IgD-negative memory B cell (primary cell): ENCODE measurements at regions not wholly inside any gene's neighbourhood (a gene's known extent, or its start where the extent isn't known, plus 50 kb on each side); places are given as distances from the start of the nearest gene placed in this dataset.
A peak's percentile ranks its signal among the peaks of the same experiment; 100 is the strongest.
"Not testable (repeated sequence)": the region's sequence is repeated elsewhere in the genome, so short reads cannot be mapped to it uniquely, and the experiment has no call there.

Source experiments
- H3K27ac Mint-ChIP-seq, 3 donors: one replicate each; pipeline ENCODE4 v1.8.0; 2020 to 2022; ENCODE audit warnings: mild to moderate bottlenecking in 3 of 3, mixed read lengths in 3 of 3, moderate library complexity in 1 of 3
- H3K27me3 Mint-ChIP-seq: one replicate; pipeline ENCODE4 v1.8.0; 2021; ENCODE audit warnings: mixed read lengths
- H3K36me3 Mint-ChIP-seq: one replicate; pipeline ENCODE4 v1.8.0; 2020; ENCODE audit warnings: mild to moderate bottlenecking, mixed read lengths
- H3K4me1 Mint-ChIP-seq, 3 donors: one replicate each; pipeline ENCODE4 v1.8.0; 2020 to 2022; ENCODE audit warnings: mixed read lengths in 3 of 3, mild to moderate bottlenecking in 1 of 3
- H3K4me3 Mint-ChIP-seq, 4 donors: one replicate each; pipeline ENCODE4 v1.8.0; 2020 to 2022; ENCODE audit warnings: mild to moderate bottlenecking in 4 of 4, mixed read lengths in 4 of 4, moderate library complexity in 3 of 4
- H3K9me3 Mint-ChIP-seq, 3 donors: one replicate each; pipeline ENCODE4 v1.8.0; 2020 to 2021; ENCODE audit warnings: mixed read lengths in 3 of 3, mild to moderate bottlenecking in 1 of 3

- H3K9me3 Mint-ChIP-seq, result peaks cover 0 to 7% (median 6%) of the 10 kb centered on the region in 3 donors
- H3K27ac Mint-ChIP-seq, result no peak overlapping the region
- peaks cover 7% of the 10 kb centered on the region for H3K27me3 Mint-ChIP-seq
- no peak overlapping the region for H3K4me3 Mint-ChIP-seq
- H3K36me3 Mint-ChIP-seq, result no peaks in the 10 kb centered on the region
- H3K4me1 Mint-ChIP-seq, result peaks cover 0 to 2% (median 1%) of the 10 kb centered on the region in 3 donors
Observed at GRCh38 chrX:56343219-56343618, 111.1 kb downstream of the KLF8 start.

- peaks cover 0 to 7% (median 6%) of the 10 kb centered on the region in 3 donors for H3K9me3 Mint-ChIP-seq
- H3K27me3 Mint-ChIP-seq, result peaks cover 7% of the 10 kb centered on the region
- no peaks in the 10 kb centered on the region for H3K36me3 Mint-ChIP-seq
- H3K4me1 Mint-ChIP-seq, result peaks cover 0 to 2% (median 1%) of the 10 kb centered on the region in 3 donors
- no peak overlapping the region for H3K4me3 Mint-ChIP-seq
- no peak overlapping the region for H3K27ac Mint-ChIP-seq
Observed at GRCh38 chrX:56343664-56344063, 111.5 kb downstream of the KLF8 start.

- not testable (repeated sequence) for H3K4me1 Mint-ChIP-seq, H3K9me3 Mint-ChIP-seq, H3K27me3 Mint-ChIP-seq, H3K4me3 Mint-ChIP-seq, H3K27ac Mint-ChIP-seq, H3K36me3 Mint-ChIP-seq
Observed at GRCh38 chrX:56358145-56358544, 126.0 kb downstream of the KLF8 start.

- peak overlapping the region in 1 of 4 donors; percentile 9 for H3K4me3 Mint-ChIP-seq
- H3K4me1 Mint-ChIP-seq, H3K36me3 Mint-ChIP-seq, H3K27ac Mint-ChIP-seq, H3K9me3 Mint-ChIP-seq, H3K27me3 Mint-ChIP-seq: not testable (repeated sequence)
Observed at GRCh38 chrX:56365171-56365570, 133.0 kb downstream of the KLF8 start.

- Mint-ChIP-seq H3K36me3 (no peaks in the 10 kb centered on the region), H3K27me3 (peaks cover 3% of the 10 kb centered on the region), H3K4me3 (no peak overlapping the region), H3K4me1 (no peaks in the 10 kb centered on the region), H3K9me3 (peaks cover 2 to 9% (median 4%) of the 10 kb centered on the region in 3 donors), H3K27ac (no peak overlapping the region)
Observed at GRCh38 chrX:56366901-56367300, 134.7 kb downstream of the KLF8 start.

GRCh38 chrX:56368962-56369361 is 136.8 kb downstream of the KLF8 start:
- H3K27ac Mint-ChIP-seq, result no peak overlapping the region
- peaks cover 2 to 4% (median 4%) of the 10 kb centered on the region in 3 donors for H3K9me3 Mint-ChIP-seq
- H3K4me3 Mint-ChIP-seq, result no peak overlapping the region
- peaks cover 6% of the 10 kb centered on the region for H3K27me3 Mint-ChIP-seq
- H3K36me3 Mint-ChIP-seq, result no peaks in the 10 kb centered on the region
- no peaks in the 10 kb centered on the region for H3K4me1 Mint-ChIP-seq

- not testable (repeated sequence) for H3K4me1 Mint-ChIP-seq, H3K27ac Mint-ChIP-seq, H3K9me3 Mint-ChIP-seq, H3K36me3 Mint-ChIP-seq, H3K27me3 Mint-ChIP-seq, H3K4me3 Mint-ChIP-seq
Observed at GRCh38 chrX:56379984-56380780, 148.0 kb downstream of the KLF8 start.

GRCh38 chrX:56382278-56382677 is 150.1 kb downstream of the KLF8 start:
- no peaks in the 10 kb centered on the region for H3K9me3 Mint-ChIP-seq
- no peaks in the 10 kb centered on the region for H3K27me3 Mint-ChIP-seq
- no peaks in the 10 kb centered on the region for H3K36me3 Mint-ChIP-seq
- peaks cover 0 to 2% (median 0%) of the 10 kb centered on the region in 3 donors for H3K4me1 Mint-ChIP-seq
- H3K27ac Mint-ChIP-seq, result no peak overlapping the region
- H3K4me3 Mint-ChIP-seq, result no peak overlapping the region

- peaks cover 0 to 2% (median 0%) of the 10 kb centered on the region in 3 donors for H3K4me1 Mint-ChIP-seq
- H3K27me3 Mint-ChIP-seq, result no peaks in the 10 kb centered on the region
- H3K27ac Mint-ChIP-seq, result no peak overlapping the region
- peak overlapping the region in 1 of 4 donors; percentile 42 for H3K4me3 Mint-ChIP-seq
- H3K9me3 Mint-ChIP-seq, result no peaks in the 10 kb centered on the region
- no peaks in the 10 kb centered on the region for H3K36me3 Mint-ChIP-seq
Observed at GRCh38 chrX:56385336-56385735, 153.2 kb downstream of the KLF8 start.

- Mint-ChIP-seq H3K4me3 (peak overlapping the region in 1 of 4 donors; percentile 22), H3K4me1 (peaks cover 0 to 2% (median 0%) of the 10 kb centered on the region in 3 donors), H3K27ac (no peak overlapping the region), H3K9me3 (no peaks in the 10 kb centered on the region), H3K36me3 (no peaks in the 10 kb centered on the region), H3K27me3 (no peaks in the 10 kb centered on the region)
Observed at GRCh38 chrX:56385960-56386359, 153.8 kb downstream of the KLF8 start.

GRCh38 chrX:56397636-56398035 is 165.5 kb downstream of the KLF8 start:
- Mint-ChIP-seq H3K27ac (no peak overlapping the region), H3K4me1 (peaks cover 0 to 1% (median 0%) of the 10 kb centered on the region in 3 donors), H3K9me3 (peaks cover 0 to 2% (median 0%) of the 10 kb centered on the region in 3 donors), H3K36me3 (no peaks in the 10 kb centered on the region), H3K4me3 (no peak overlapping the region), H3K27me3 (no peaks in the 10 kb centered on the region)

GRCh38 chrX:56402207-56402606 is 161.2 kb upstream of the UBQLN2 start:
- no peak overlapping the region for H3K27ac Mint-ChIP-seq
- peaks cover 2 to 6% (median 3%) of the 10 kb centered on the region in 3 donors for H3K9me3 Mint-ChIP-seq
- H3K4me3 Mint-ChIP-seq, result no peak overlapping the region
- H3K36me3 Mint-ChIP-seq, result no peaks in the 10 kb centered on the region
- peaks cover 4% of the 10 kb centered on the region for H3K27me3 Mint-ChIP-seq
- H3K4me1 Mint-ChIP-seq, result no peaks in the 10 kb centered on the region

- Mint-ChIP-seq H3K36me3 (peaks cover 3% of the 10 kb centered on the region), H3K9me3 (peaks cover 5 to 7% (median 6%) of the 10 kb centered on the region in 3 donors), H3K4me1 (no peaks in the 10 kb centered on the region), H3K27me3 (peaks cover 2% of the 10 kb centered on the region), H3K4me3 (no peak overlapping the region), H3K27ac (no peak overlapping the region)
Observed at GRCh38 chrX:56429581-56429980, 133.8 kb upstream of the UBQLN2 start.

- not testable (repeated sequence) for H3K4me3 Mint-ChIP-seq, H3K9me3 Mint-ChIP-seq, H3K27me3 Mint-ChIP-seq, H3K4me1 Mint-ChIP-seq, H3K27ac Mint-ChIP-seq, H3K36me3 Mint-ChIP-seq
Observed at GRCh38 chrX:56451981-56452380, 111.4 kb upstream of the UBQLN2 start.

GRCh38 chrX:56462389-56462788 is 101.0 kb upstream of the UBQLN2 start:
- no peaks in the 10 kb centered on the region for H3K36me3 Mint-ChIP-seq
- H3K27me3 Mint-ChIP-seq, result no peaks in the 10 kb centered on the region
- peaks cover 2 to 13% (median 12%) of the 10 kb centered on the region in 3 donors for H3K9me3 Mint-ChIP-seq
- H3K4me1 Mint-ChIP-seq, result no peaks in the 10 kb centered on the region
- no peak overlapping the region for H3K4me3 Mint-ChIP-seq
- no peak overlapping the region for H3K27ac Mint-ChIP-seq

GRCh38 chrX:56468441-56468840 is 95.0 kb upstream of the UBQLN2 start:
- Mint-ChIP-seq H3K4me1 (no peaks in the 10 kb centered on the region), H3K9me3 (peaks cover 0 to 15% (median 2%) of the 10 kb centered on the region in 3 donors), H3K27me3 (no peaks in the 10 kb centered on the region), H3K4me3 (no peak overlapping the region), H3K27ac (peak overlapping the region in 1 of 3 donors; percentile 14), H3K36me3 (no peaks in the 10 kb centered on the region)
